Inflammatory macrophage treated with lipopolysaccharide for 1 hour (primary cell): ENCODE measurements at regions not wholly inside any gene's neighbourhood (a gene's known extent, or its start where the extent isn't known, plus 50 kb on each side); places are given as distances from the start of the nearest gene placed in this dataset.

ENCODE experiments used
- DNase-seq, 2 donors: peaks; one replicate each; pipeline ENCODE4 v3.0.0-alpha.2; 2020 to 2022

- no peak for DNase-seq
Measured at GRCh38 chr7:156475179-156475578, 165.4 kb upstream of the RNF32 start.

GRCh38 chr7:156474241-156474743 lies 166.3 kb upstream of the RNF32 start:
- DNase-seq = no peak

- DNase-seq = peak; percentile 1 to 10
Measured at GRCh38 chr7:156473476-156474240, 166.9 kb upstream of the RNF32 start.

DNA sequence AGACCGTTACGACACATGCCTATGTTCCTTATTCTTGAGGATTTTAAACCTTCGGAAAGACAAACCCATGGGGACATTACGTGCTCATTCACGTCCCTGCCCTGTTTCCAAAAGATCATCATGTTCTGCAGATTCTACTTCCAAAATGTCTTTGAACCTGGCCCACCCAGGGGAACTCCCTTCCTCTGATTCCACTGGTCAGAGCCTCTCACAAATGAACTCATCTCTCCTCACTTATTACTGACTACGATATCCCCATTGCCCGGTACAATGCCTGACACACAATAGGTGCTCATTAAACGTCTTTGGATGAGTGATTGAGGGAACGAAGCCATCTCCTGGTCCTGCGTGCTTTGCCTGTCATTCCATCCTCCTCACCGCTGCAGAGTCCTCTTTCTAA lies 168.3 kb upstream of the RNF32 start:
- DNase-seq = no peak

GRCh38 chr7:156470399-156471320 lies 169.9 kb upstream of the RNF32 start:
- DNase-seq = no peak

GRCh38 chr7:156466955-156467625 lies 173.5 kb upstream of the RNF32 start:
- no peak for DNase-seq

GRCh38 chr7:156466272-156466671 lies 174.3 kb upstream of the RNF32 start:
- no peak for DNase-seq

DNA sequence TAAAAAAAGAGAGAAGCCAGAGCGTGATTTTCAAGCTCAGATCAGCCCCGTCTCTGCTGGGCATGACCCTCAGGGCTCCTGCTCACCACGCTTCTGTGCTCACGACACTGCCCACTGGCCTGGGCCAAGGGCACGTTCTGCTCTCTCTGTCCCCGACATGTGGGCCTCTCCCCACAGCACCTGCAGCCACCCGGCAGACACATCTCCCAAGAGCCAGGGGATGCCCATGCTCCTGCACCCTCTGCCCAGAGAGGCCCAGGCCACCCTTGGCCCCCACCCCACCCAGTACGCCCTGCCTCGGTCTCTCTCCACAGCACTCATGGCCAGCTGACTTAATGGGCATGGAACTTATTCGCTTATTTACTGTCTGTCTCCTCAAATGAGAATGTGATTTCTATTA lies 175.4 kb upstream of the RNF32 start:
- no peak for DNase-seq

- DNase-seq = no peak
Measured at GRCh38 chr7:156464339-156464738, 176.2 kb upstream of the RNF32 start.

DNA sequence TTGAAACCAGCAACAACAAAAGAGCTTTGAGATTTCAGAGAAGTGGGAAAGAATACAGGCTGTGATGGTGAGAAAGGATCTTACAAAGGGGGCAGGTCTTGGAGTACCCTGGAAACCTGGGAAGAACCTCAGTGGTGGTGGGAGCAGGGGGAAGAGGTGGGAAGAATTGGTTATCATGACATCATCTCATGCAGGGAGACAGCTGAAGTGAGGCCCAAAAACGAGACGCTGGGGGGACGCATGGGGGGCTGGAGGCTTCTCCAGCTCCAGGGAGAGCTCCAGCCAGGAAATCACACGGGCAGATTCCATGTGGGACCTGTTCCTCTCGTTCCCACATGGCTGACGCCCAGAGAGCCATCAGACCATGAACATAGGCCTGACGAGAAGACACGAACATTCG lies 177.3 kb upstream of the RNF32 start:
- no peak for DNase-seq

- no peak for DNase-seq
Measured at GRCh38 chr7:156461881-156462665, 178.5 kb upstream of the RNF32 start.

GRCh38 chr7:156460858-156461627 lies 179.5 kb upstream of the RNF32 start:
- DNase-seq = no peak

- DNase-seq = no peak
Measured at GRCh38 chr7:156459582-156459981, 181.0 kb upstream of the RNF32 start.

DNA sequence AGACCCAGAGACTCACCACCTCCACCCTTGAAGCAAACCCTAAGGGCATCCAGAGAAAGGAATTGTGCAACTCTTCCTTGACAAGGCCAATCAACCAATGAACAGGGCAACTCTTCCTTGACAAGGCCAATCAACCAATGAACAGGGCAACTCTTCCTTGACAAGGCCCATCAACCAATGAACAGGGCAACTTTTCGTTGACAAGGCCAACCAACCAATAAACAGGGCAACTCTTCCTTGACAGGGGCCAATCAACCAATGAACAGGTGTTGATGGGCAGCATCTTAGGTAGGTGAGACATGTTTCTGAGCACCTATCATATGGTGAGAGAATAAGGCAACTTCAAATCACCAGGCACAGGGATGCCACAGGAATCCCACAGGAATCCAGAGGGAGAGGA lies 181.5 kb upstream of the RNF32 start:
- no peak for DNase-seq

GRCh38 chr7:156458011-156458410 lies 182.6 kb upstream of the RNF32 start:
- no peak for DNase-seq

- DNase-seq = no peak
Measured at GRCh38 chr7:156456503-156457115, 184.0 kb upstream of the RNF32 start.

GRCh38 chr7:156456032-156456431 lies 184.5 kb upstream of the RNF32 start:
- DNase-seq = no peak

- DNase-seq = no peak
Measured at GRCh38 chr7:156450473-156450872, 190.1 kb upstream of the RNF32 start.

DNA sequence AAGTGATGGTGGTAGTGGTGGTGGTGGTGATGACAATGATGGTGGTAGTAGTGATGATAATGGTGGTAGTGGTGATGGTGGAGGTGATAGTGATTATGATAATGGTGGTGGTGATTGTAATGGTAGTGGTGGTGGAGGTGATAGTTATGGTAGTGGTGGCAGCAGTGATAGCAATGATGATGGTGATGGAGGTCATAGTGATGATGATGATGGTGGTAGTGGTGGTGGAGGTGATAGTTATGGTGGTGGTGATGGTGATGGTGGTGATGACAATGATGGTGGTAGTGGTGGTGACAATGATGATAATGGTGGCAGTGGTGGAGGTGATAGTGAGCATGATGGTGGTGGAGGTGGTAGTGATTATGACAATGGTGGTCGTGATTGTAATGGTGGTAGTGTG lies 191.7 kb upstream of the RNF32 start:
- no peak for DNase-seq

- no peak for DNase-seq
Measured at GRCh38 chr7:156446990-156447389, 193.6 kb upstream of the RNF32 start.
